HG03139 (cell line): ENCODE measurements at regions not wholly inside any gene's neighbourhood (a gene's known extent, or its start where the extent isn't known, plus 50 kb on each side); places are given as distances from the start of the nearest gene placed in this dataset.

ENCODE experiments used
- ATAC-seq: cut with Tn5 transposase; IDR thresholded peaks from one replicate; pipeline ENCODE4 v1.9.1; 2021; ENCODE audit not compliant: unreplicated experiment

DNA sequence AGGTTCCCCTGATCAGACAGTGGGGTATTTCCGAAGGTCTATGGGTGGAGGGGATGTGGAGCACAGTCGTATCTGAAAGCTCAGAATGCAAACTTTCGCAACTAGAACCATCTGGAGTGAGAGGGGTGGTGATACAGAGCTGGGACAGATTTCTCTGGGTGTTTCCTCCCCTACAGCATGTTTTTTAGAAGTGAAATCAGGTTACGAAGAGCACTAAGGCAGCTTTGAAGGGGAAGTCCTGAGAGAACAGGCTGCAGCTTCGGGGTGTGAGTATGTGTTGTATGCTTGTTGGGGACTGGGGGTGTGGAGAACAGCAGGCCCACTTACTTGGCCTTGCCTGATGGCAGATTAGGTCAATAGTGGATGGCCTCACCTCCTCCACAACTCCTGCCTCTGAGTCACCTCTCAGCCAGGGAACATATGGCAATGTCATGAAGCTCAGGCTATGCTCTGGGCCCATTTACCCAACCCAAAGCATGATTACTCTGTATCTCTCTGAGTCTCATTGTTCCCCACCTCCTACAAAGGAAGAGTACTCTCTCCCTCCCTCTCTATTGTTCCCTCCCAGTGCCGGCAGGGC, 107.2 kb upstream of the RASGRP1 start:
- peak; percentile 50 for ATAC-seq

DNA sequence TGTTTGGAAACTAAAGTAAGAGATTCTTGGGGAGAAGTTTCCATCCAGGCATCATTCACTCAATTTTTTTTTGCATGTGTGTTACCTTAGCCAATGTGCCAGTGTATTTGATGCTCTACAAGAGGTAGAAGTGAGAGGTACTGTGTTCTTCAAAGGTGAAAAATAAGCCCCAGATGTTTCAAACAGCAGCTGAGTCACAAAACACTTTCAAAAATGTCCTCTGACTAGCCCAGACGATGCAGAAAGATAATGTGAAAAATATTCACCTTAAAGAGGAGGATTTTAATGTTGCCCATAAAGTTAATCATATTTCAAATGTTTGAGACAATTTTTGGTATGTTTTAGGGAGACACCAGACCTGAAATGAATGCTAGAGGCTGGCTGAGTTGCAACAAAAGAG, 107.7 kb upstream of the RASGRP1 start:
- no peak for ATAC-seq

DNA sequence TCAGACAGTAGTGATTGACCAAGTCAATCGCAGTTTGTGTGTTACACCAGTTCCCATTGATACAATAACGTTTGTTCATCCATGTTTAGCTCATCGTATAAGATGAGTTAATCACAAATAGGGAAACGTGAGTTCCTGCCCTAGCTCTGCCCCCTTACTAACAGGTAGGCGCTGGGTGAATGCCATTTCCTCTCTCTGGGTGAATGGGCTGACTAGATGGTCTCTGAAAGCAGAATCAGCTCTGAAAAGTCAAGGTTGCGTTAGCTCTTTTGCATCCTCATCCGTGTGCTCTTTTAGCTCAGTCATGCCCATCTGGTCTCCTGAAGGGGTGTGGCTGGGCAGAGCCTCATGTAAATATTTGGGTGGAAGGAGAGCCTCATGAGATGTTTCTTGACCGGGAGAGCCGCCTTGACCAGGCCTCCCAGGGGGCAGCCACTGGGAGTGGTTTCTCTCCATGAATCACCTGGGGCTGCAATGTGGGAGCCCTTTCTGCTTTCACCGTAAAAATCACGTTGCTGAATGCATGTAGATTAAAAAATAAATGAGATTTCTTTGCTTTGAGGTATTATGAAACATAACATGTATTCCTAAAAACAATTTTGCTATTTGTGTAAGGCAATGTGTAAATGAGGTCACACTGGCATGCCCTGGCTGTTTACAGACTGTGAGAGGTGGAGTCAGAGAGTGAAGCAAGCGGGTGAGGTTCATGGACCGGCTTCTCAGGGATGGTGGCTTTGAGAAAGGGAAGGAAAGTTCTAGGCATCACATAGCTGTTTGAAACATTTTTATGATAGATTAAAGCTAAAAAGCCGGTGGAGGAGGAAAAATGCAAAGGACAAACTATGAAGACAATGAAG, 108.4 kb upstream of the RASGRP1 start:
- peak; percentile 31 for ATAC-seq

DNA sequence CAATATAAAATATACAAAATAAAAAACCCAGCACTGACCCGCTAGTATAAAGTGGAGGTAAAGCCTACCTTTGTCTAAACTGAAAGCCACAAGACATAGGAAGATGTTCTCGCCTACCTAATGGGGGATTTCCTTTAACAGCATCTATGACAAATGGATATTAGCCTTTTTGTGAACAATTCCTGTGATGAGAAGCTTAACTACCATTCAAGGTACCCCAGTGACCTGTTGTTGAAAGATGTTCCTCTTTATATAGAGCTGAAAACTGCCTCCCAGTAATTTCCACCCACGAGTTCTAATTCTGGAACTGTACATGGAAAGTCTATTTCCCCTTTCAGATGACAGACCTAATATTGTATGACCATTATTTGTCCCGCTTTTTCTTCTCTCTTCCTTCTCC, 109.8 kb upstream of the RASGRP1 start:
- ATAC-seq, result no peak

DNA sequence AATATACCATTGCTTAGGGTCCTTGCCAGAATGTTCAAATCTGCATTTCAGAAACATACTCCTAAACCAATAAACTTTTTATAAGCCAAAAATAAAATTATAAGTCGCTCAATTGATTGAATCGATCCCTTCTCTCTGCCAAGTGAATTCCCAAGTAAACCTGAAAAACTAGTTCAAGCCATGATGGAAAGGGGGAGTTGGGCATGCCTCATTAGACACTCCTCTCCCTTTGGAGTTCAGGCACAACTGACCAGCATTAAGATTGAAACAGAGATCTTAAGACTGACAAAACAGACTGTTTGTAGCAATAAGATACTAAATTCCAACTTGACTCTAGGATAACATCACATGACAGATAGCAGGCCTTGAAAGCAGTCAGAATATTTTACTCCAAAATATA, 113.7 kb upstream of the RASGRP1 start:
- no peak for ATAC-seq

DNA sequence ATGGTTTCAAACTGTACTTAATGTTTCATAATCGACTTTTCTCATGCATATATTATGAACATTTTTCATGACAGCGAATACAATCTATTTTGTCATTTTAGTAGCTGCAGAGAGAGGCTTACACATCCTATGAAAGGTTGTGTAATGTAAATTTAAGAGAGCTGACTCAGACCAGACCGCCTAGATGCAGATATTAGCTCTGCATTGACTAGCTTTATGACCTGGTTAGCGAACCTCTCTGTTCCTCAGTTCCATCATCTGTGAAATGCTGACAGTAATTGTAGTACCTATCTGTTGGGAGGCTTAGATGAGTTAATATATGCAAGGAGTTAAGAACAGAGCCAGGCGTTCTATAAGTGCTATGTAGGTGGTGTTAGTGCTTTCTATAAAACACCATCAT, 116.2 kb upstream of the RASGRP1 start:
- no peak for ATAC-seq

DNA sequence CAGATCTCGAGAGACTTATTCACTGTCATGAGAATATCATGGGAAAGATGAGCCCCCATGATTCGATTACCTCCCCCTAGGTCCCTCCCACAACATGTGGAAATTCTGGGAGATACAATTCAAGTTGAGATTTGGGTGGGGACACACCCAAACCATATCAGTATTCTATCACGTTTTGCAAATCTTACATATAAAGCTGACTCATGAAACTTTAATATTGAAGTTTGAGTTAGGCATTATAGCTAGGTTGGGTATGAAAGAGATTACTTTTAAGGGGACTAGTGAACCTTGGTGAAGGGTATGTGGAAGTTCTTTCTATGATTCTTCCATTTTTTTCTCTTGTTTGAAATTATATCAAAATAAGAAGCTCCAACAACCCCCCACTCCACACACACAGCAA, 117.7 kb upstream of the RASGRP1 start:
- ATAC-seq, result no peak

DNA sequence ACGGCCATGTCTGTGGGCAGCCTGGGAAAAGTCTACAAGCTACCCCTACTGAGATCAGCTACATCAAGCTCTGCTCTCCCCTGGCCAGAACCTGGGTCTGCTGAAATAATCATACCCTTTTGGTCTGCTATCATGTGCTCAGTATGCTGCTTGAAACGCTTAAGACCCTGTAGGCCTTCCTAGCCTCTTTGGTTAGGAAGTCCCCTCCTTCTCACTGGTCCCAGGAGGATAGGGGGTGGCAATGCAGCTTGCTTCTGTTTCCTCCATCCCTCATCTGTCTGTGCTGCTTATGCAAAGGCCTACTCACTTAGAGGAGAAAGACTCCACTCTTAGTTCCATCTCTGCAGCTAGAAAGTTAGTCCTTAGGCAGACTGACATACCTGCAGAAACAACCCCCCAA, 118.2 kb upstream of the RASGRP1 start:
- no peak for ATAC-seq

DNA sequence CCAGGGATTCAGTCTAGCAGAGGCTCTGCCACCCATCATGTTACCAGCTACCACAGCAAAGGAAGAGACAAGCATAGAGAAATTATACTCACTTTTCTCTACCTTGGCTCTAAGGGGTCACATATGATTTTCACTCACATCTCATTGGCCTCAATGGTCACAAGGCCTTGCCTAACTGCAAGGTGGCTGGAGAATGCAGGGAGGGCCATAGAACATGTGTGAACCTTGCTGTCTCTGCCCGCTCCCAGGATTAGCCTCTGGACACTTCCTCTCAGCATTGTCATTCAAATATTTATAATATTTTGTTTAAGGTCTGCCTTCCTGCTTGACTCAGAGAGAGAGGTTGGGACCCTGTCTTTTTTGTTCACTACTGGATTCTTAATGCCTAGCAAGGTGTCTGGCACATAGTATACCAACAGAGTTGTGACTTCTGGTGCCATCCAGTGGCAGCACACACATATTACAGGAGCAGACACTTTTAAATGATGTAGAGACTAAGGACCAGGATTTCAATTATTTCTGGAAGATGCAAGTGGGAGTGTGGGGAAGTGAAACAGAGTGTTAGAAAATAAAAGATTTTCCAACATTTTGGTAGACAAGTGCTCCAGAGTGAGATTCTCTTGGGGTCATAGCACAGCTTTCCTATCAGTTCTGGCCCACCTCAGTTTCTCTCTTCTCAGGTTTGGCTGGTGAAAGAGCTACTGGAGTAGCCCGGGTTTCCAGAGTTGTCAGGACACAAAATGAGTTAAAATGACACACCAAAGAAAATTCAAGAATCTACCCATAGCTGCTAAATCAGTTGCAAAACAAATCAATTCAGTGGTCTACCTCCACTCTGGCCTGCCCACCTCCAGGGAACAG, 119.0 kb upstream of the RASGRP1 start:
- peak; percentile 66 for ATAC-seq

DNA sequence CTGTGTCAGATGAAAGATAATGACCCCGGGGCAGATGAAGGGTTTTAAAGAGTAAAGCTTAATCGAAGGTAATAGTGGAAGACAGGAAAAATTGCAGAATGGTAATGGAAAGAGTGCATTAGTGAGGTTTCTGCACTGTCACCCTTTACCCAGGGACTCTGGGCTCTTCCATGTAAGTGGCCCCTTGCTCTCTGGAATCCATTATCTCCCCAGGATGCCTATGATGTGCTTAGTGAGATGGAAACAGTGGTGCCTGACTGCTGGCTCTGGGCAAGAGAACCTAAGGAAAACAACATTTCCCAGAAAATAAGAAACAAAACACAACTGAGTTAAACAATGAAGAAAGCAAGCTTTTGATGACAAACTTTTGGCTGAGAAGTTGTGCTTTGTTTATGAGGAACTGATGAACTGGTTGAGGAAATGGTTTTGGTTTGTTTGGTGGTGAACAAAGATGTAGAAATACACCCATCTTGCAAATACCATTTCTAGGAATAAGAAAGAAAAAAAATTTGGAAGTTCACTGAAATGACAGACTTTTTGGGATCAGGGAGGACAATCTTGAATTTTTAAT, 119.9 kb upstream of the RASGRP1 start:
- ATAC-seq, result no peak

DNA sequence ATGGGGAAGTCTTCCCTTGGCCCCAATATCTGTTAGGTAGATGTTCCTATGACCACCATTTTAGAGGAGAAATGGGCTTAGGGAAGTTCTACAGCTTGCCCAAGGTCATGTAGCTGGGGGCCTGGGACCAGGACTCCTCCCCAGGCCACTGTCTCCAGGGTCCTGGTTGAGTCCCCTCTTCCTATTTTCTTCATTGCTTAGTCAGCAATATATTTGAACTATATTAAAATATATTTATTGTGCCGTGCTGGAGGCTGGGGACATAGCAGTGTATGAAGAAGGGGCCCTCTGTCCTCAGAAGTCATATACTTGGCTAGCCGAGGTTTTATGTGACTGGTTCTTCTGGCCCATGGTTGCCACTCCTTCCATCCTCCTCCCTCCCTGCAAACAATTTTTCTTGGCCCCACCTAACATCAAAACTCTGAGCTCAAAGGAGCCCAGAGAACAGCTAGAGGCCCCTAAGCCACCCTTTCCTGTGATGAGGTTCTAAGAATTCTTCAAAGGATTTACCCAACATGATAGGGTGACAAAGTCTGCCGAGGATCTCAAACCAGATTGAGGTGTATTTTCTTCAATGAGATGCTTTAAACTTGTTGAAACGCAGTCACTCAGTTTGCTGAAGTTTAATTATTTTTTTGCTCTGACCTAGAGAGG, 121.2 kb upstream of the RASGRP1 start:
- no peak for ATAC-seq

DNA sequence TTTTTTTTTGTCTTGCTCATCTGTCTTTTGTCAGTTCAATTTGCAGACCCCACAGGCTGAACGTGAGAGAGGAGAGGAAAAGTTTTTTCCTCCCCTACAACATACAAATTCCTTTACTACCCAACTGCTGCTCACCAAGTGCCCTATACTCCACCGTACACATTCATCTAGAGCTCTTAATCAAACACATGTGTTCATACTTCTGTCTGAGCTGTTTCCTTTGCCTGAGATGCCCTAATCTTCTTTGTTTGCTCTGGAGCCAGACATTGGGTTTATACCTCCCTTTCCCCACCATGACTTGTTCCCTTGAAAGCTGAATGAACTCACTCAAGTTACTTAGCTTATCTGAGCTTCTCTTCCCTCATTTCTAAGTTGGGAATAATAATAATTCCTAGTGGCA, 122.7 kb upstream of the RASGRP1 start:
- no peak for ATAC-seq

DNA sequence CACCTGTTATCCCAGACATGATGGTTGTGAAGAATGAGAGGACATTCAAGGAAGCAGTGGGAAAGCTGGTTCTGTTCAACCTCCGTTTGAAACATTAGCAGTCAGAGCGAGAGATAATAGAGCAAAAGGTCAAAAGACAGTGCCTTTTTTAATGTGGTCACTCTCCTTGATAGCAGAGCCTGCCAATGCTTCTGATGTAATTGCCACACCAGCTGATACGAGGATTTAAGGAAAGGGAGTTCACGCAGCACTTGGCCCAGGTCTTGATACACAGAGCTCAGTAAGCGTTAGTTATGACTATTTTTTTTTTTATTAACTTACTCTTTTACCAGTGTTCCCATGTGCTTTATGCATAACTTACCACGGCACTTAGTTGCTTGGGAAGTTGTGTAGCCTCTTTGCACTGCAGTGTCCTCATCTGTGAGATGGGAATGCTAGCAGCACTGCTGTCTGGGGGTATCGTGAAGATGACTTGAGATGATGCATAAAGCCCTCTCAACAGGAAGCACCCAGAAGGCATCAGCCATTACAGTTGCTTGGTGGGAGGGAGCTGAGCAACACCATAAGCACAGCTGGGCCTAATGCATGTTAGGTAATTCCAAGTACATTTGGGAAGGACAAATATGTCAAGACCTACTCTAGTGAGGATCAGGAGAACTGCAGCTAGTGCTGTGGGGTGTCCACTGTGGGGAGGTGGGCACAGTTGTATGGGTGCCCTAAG, 123.3 kb upstream of the RASGRP1 start:
- no peak for ATAC-seq

DNA sequence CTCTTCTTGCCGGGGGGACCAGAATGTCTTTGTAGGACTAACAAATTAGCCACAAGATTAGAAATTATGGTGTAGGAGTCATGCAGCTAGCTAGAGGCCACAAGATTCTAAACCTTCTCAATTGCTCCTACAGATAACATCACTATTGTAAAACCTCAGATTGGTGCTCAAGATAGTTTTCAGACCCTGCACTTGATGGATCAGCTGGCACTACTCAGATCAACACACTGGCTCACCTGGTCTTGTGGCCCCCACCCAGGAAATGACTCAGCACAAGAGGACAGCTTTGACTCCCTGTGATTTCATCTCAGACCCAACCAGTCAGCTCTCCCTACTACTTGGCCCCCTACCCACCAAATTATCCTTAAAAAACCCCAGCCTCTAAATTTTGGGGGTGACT, 124.1 kb upstream of the RASGRP1 start:
- no peak for ATAC-seq

DNA sequence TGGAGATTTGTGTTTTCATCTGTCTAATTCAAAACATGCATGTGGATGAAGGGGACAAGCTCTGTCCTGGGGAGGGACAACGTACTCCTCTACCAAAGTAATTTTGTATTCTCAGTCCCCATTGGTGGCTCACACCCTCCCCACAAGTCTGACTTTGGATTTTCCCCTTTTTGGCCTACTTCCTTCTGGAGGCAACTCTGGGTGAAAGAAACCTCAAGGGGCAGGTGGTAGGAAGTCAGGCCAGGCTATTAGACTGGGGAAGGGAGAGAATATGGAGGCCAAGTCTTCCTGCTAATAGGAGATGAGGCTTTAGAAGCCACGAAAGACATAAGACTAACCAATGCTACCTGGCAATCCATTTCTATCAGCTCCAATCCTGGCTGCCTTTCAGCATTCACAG, 124.9 kb upstream of the RASGRP1 start:
- ATAC-seq, result no peak

DNA sequence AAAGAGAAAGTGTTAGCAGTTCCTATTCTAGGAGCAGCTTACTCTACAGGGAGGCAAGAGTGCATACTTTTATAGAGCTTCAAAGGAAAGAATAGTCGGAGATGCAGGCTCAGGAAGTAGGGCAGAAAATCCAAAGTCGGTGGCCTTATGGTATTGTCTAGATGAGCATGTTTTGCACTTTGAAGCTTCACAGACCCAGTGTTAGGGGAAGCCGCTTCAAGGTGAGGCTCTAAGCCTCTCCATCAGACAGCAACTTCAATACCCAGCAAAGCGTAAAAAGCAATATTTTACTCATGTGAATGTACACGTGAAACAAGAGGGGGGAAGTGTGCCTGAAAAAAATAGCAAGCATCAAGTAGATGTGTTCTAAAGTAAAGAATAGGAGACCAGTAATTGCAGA, 125.6 kb upstream of the RASGRP1 start:
- ATAC-seq, result no peak

DNA sequence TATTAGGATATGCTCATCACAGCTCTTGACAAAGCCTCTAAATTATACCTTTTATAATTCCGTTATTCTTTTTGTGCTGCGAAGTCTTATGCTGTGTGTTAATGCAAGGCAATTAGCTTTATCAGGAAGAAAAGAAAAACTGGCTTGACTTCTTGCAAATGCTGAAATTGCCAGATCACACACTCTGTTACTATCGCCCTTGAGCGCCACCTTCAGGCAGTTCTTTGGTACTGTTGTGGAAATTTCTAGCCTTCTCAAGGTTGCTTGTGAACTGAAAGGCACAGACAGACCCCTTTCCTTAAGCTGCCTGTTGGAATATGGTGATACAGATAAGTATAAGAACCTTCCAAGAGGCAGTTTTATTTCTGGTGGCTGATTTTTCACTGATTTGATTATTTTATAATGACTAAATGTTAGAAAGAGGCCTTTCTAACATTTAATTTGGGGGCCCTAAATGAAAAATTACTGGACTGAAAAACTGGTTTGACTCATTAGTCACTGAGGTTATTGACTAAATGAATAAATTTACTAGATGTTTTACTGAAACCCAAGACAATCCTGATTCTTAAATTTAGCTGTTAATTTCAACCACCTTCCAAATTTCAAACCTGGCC, 126.2 kb upstream of the RASGRP1 start:
- ATAC-seq, result peak; percentile 60

DNA sequence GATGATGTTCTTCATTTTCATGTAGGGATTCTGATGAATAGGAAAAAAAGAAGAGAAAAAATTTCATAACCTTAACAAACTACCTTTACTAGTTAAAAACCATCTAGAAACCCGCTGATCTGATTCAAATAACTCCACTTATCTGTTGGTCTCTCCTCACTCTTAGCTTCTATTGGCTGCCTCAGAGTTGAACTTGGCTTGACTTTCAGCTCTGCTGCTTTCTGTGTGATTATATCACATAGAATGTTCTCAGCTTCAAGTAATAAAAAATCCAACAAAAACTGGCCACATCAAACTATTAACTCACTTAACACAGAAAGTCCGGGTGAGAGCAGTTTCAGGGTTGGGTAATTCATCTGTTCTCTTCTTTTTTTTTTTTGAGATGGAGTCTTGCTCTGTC, 126.8 kb upstream of the RASGRP1 start:
- no peak for ATAC-seq

DNA sequence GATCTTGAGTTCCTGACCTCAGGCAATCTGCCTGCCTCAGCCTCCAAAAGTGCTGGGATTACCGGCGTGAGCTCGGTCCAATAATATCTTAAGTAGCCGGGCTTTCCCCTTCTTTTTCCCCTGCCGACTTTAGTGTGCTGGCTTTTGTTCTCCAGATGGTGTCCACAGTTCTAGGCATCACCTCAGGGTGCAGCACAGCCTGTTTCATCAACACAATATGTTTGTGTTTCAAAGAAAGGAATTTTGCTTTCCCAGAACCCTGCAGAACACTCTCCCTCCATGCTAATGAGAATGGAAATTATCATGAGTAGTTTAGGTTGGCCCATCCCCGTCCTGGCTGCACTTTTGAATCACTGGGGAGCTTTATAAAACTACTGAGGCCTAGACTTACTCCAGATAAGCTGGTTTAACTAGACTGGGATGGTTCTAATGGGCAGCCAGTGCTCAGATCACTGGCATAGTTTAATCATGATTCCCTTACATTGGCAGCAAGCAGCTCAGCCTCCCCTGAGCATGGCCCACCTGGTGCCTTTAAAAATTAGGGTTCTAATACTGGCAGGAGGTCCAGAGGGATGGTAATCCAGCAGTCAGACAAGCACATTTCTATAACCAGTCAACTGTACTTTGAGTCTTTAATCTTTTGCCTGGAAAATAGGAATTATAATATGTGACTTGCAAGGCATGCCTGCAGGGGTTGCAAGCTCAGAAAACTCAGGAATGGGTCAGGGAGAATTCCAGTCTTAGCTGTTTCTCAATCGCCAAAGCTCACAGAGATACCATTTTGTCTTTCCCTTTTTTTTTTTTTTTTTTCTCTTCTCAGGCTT, 127.6 kb upstream of the RASGRP1 start:
- no peak for ATAC-seq
